ENCODE measurements at regions not wholly inside any gene's neighbourhood (a gene's known extent, or its start where the extent isn't known, plus 50 kb on each side); places are given as distances from the start of the nearest gene placed in this dataset.
A peak's percentile ranks its signal among the peaks of the same experiment; 100 is the strongest.

DNA sequence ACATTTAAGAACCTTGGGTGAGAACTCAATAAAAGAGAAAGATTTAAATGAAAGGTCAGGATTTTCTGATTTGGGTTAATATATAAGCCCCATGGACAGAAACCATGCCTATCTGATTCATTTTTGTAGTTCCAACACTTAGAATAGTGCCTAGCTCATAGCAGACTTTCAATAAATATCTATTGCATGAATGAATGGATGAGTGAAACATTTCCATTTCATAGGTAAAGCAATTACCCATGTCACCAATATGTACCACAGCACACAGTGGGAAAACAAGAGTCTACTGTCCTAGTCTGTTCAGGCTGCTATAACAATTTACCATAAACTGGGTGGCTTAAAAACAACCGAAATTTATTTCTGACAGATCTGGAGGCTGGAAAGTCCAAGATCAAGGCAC is 63.9 kb upstream of the PTPN13 start:
- peak in 1 of 2 donors; percentile 10 for ATAC-seq

DNA sequence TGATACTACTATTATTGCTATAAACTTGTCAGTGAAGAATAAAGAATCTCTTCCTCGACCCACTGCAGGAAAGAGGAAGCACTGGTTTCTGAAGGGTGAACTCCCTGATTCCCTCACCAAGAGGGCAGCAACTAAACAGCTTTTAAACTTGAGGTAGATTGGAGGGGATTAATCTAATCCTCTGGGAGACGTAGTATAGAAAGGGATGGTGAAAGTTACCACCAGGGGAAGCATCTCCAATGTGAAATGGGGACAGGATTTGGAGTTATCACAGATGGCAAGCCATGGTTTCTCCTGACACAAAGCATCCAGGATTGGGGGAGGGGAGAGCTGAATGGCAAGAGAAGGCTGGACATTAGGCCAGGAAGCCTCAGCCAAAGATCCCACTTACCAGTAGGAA is 62.7 kb upstream of the PTPN13 start:
- no peak for ATAC-seq

DNA sequence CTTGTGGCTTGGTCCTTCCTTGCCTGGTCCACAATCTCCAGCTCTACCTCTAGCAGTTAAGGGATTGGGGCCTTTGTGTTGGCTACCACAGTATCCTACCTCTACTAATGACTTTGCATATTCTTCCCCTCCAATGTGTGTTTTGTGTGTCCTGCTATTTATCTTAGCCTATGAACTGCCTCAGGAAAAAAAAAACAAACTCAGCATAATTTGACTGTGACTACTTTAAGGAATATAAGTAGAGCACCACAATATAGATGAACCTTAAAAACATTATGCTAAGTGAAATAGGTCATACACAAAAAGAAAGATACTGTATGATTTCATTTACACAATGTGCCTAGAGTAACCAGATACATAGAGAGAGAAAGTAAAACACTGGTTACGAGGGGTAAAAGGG is 61.3 kb upstream of the PTPN13 start:
- ATAC-seq = no peak

DNA sequence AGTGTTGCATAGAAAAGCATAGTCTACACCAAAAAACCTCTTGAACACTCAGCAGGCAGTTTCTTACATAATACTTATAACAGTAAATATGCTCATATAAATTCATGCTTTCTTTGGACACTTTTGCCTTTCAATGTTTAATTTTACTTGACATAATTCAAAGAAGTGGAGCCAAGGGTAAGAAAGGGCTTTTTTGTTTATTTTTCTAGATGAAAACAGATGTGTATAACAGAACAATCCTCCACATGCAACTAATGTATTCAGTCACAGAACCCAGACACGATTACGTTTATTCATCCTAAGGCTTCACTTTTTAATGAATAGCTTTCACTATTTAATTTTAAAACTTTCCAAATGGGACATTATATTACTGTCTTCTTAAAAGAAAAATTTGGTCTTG is 58.0 kb upstream of the PTPN13 start:
- ATAC-seq = no peak

DNA sequence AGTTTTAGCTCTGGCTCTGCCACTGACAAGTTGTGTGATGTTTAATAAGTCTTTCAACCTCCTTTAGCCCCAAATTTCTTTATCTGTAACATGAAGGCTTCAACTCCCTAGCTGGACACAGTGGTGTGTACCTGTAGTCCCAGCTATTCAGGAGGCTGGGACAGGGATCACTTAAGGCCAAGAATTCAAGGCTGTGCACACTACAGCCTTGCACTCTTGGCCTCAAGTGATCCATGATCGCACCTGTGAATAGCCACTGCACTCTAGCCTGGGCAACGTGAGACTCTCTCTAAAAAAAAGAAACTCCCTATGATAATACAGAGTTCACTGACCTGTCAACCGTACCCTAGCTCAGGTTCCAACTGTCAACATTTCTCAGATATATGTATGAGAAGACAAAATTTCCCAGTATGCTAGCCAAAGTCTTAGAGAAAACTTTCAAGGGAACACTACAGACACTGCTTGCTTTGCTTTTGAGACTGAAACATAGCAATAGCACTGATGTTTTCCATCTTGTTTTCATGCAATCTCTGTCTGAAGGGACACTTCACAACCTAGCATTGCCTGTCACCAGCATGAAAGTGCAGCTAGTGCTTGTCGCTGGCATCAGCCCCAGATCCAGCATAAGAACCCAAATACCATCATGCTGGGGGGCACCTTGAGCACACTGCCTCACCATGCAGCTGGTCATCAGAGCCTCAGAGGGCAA is 51.6 kb upstream of the PTPN13 start:
- ATAC-seq = no peak

DNA sequence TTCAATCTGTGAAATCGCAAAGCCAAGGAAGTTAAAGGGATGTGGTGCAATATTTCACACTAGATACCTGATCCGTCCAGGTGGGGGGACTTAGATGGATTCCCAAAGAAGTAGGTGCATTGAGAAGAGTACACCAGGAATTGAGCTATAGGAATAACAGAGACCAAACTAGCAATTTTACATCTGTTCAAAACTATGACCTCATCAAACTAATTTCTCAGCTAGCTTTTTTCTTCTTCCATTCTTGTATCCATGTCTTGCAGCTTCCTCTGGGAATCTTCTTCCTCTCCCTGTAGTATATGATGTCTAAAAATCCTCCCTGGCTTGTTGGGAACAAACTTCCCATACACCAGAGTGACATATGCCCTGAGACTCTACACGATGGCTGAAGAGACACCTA is 51.0 kb upstream of the PTPN13 start:
- ATAC-seq = no peak

DNA sequence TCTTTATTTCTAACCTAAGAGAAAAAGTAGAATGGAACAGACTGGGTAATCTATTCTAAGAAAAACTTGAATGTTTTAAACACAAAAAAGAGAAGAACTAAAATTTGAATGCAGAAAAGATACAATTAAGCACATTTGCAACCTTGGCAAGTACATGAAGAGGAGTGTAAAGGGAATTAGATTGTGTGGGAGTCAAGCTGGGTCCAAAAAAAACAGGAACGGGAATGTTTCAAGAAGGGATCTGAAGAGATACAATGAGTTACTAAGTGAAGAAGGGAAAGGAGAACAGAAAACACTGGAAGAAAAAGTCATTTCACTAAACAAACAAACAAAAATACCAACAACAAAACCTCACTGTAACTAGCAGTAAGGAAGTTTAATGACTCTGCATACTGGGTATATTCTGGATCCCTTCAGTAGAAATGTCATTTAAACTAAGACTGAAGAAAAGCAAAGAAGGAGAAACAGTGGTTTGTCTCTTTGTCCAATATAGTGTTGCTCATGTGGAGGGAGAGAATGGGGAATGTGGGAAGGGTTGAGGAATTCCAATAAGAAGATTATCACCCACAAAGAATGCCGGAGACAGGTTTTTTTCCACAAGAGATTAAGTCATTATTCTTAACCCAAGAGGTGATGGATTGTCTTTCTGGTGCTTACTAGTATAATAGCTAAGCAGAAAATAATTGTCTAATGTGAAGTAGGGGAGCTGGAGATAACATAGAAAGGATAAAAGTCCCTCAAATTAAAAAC is 50.4 kb upstream of the PTPN13 start:
- ATAC-seq = no peak

DNA sequence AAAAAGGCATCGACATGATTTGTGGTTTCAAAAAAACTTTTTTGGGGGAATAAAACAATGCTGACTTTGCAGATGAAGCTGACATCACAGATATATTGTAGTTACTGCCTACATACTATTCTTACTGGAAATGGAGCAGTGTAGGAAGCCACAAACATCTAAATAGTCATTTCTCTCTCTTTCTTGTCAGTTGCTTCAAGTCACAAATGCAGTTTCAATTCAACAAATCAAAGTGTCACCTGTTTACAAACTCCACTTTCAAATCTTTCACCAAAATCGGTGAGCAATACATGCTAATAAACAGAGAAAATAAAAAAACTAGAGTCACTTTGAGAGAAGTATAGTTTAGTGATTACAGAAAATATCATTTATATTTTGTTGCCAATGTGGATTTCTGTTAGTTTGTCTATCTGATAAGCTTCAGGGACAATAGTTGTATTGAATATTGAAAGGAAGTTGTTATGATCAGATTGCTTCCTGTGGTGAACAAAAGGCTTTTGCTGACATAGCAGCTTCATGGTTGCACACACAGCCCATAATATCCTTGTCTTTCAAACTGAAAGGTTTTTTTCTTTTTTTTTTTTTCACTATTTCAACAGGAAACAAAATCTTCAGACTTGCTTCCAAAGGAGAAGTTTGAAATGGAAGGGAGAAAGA is 49.7 kb upstream of the PTPN13 start:
- peak in 1 of 2 donors; percentile 43 for ATAC-seq

Data from activated CD4-positive, CD25-positive, alpha-beta regulatory T cell treated with anti-CD3 and anti-CD28 coated beads, Interleukin-2, amount 50 U/mL, for 24 hours (primary cell).